Heart left ventricle (tissue), 13 donors: ENCODE measurements at regions not wholly inside any gene's neighbourhood (a gene's known extent, or its start where the extent isn't known, plus 50 kb on each side); places are given as distances from the start of the nearest gene placed in this dataset.
"Not testable (repeated sequence)": the region's sequence is repeated elsewhere in the genome, so short reads cannot be mapped to it uniquely, and the experiment has no call there.

Source experiments
- CTCF ChIP-seq, 12 donors: fragments of 200-600 bp; sonication (generic) in 4 of 12; IDR thresholded peaks; one replicate each; pipeline versions ENCODE4 v1.5.0 to v1.8.0; 2018 to 2022; ENCODE audit warnings: antibody characterized with exemption in 12 of 12, mild to moderate bottlenecking in 5 of 12
- POLR2A ChIP-seq, 2 donors: fragments of 450-650 bp; IDR thresholded peaks; one replicate each; pipeline ENCODE4 v1.6.1; 2017; ENCODE audit warnings: antibody characterized with exemption in 2 of 2, mild to moderate bottlenecking in 2 of 2, moderate library complexity in 2 of 2
- donor health status: ischemic (EF 13 %, LVEDD 7.1; RV severe dilation, severe dysfunction).
- donor health status: DM: no; HTN: yes; CAD: no.
- donor health status: DM: no; HTN: no; CAD: no.
- donor health status: ischemic (EF 25% LVEDD 6.9; RV normal size, moderate dysfunction).
- donor health status: ischemic (EF 25% LVEDD 5.7; RV mildly dilated, moderate dysfunction).
- donor health status: ischemic (EF 35%, LVEDD 5.7; RV mildly dilated, moderate dysfunction).
- donor health status: nonischemic (EF 11% LVEDD 7.7; RV severe dilation, severe dysfunction).
- donor health status: DM: yes; HTN: yes; CAD: no.
- donor health status: PGD.
- donor health status: ischemic (EF 29% LVEDD 5.4; RV normal size, mild dysfunction).
- donor health status: nonischemic (EF 23%, LVEDD 6.1; RV moderate dilation, normal function).

- TF ChIP-seq CTCF, POLR2A (IDR thresholded peaks at IDR 0.05): not testable (repeated sequence)
Observed at GRCh38 chr7:142520455-142520854, 228.8 kb upstream of the PRSS1 start.
